Prostate gland (tissue), 2 donors: ENCODE measurements at regions not wholly inside any gene's neighbourhood (a gene's known extent, or its start where the extent isn't known, plus 50 kb on each side); places are given as distances from the start of the nearest gene placed in this dataset.

Experiments
- DNase-seq: peaks from one replicate; pipeline ENCODE4 v3.0.0-alpha.2; 2019; ENCODE audit warnings: low spot score
- H3K27ac ChIP-seq, 2 donors: fragments of 200-600 bp; sonication (generic); 2 replicates each; pipeline ENCODE4 v1.5.1; 2017 to 2019
- H3K27me3 ChIP-seq: fragments of 200-600 bp; sonication (generic); replicated peaks from 2 replicates; pipeline ENCODE4 v1.5.1; 2019; ENCODE audit not compliant: insufficient read depth
- H3K36me3 ChIP-seq, 2 donors: fragments of 200-600 bp; sonication (generic); 1 replicate in 1 of 2; 2 replicates in 1 of 2; pipeline versions ENCODE4 v1.5.1 to v1.8.1; 2017 to 2019
- H3K4me1 ChIP-seq: fragments of 200-600 bp; sonication (generic); replicated peaks from 2 replicates; pipeline ENCODE4 v1.5.1; 2019
- H3K4me3 ChIP-seq, 2 donors: fragments of 200-600 bp; sonication (generic); 2 replicates each; pipeline ENCODE4 v1.5.1; 2017 to 2019
- H3K9me3 ChIP-seq: fragments of 200-600 bp; sonication (generic); 2 replicates; pipeline ENCODE4 v1.5.1; 2017
- POLR2A ChIP-seq: fragments of 450-650 bp; IDR thresholded peaks from one replicate; pipeline ENCODE4 v1.6.1; 2016; ENCODE audit warnings: antibody characterized with exemption, mild to moderate bottlenecking
- POLR2AphosphoS5 ChIP-seq: sonication (generic); formaldehyde crosslinking; IDR thresholded peaks from one replicate; pipeline ENCODE4 v1.6.1; 2017; ENCODE audit warnings: antibody characterized with exemption
- WGBS: methylation state at CpG from one replicate; pipeline ENCODE4 v1.1.5; 2018; 5-methylcytosine and 5-hydroxymethylcytosine counted together
- intact Hi-C: fragments of 100-400 bp; cut with DNase I; formaldehyde crosslinking; loops from one replicate; pipeline ENCODE4 v1.14.2; 2022
- TF ChIP-seq, protein P1 (sequence below), 4 experiments: fragments of 200-600 bp in 2 of 4; fragments of 450-650 bp in 2 of 4; sonication (generic) in 2 of 4; IDR thresholded peaks; 1 replicate in 3 of 4; 2 replicates in 1 of 4; pipeline ENCODE4 v1.5.1; 2016 to 2019; ENCODE audit warnings: antibody characterized with exemption in 4 of 4, mild to moderate bottlenecking in 2 of 4, moderate library complexity in 2 of 4

DNA sequence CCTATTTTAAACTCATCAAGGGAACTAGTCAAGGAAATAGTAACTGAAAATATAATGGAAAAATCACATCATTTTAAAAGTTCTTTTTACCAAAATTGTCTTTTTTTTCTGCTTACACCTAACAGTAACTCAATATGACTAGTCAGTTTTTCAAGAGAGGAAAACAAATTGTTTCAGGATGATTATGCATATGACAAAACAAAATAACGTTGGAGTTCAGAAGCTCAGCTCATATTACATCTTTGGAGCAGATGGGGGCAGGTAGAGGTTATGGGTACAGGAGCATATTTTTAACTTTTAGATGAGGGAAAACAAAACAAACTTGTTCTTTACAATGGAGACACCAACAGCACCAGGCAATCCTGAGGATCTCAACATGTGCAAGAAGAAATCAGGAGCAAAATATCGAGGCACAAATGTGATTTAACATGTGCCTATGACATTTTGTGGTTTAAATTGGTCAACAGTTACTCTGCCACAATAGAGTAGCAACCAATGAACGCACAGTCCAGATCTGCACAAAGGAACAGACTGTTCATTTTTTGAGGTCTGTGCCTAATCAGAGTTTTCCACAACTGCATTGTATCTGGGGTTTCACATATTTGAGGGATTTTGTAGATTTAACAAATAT lies 659.0 kb downstream of the ANXA1 start:
- H3K4me3 ChIP-seq: no peak overlapping the region
- no peaks in the 10 kb centered on the region for H3K36me3 ChIP-seq
- no peak for DNase-seq
- 60% methylated on average over 3 of the region's 3 CpGs for WGBS
- H3K27me3 ChIP-seq: no peaks in the 10 kb centered on the region
- no peaks in the 10 kb centered on the region for H3K4me1 ChIP-seq
- H3K9me3 ChIP-seq: no peaks in the 10 kb centered on the region
- TF ChIP-seq POLR2A: no peak
- TF ChIP-seq POLR2AphosphoS5: no peak
- TF ChIP-seq, protein P1, sequence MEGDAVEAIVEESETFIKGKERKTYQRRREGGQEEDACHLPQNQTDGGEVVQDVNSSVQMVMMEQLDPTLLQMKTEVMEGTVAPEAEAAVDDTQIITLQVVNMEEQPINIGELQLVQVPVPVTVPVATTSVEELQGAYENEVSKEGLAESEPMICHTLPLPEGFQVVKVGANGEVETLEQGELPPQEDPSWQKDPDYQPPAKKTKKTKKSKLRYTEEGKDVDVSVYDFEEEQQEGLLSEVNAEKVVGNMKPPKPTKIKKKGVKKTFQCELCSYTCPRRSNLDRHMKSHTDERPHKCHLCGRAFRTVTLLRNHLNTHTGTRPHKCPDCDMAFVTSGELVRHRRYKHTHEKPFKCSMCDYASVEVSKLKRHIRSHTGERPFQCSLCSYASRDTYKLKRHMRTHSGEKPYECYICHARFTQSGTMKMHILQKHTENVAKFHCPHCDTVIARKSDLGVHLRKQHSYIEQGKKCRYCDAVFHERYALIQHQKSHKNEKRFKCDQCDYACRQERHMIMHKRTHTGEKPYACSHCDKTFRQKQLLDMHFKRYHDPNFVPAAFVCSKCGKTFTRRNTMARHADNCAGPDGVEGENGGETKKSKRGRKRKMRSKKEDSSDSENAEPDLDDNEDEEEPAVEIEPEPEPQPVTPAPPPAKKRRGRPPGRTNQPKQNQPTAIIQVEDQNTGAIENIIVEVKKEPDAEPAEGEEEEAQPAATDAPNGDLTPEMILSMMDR (IDR thresholded peaks at IDR 0.05): no peak
- no peak overlapping the region for H3K27ac ChIP-seq
- intact Hi-C loops: no loop called here

DNA sequence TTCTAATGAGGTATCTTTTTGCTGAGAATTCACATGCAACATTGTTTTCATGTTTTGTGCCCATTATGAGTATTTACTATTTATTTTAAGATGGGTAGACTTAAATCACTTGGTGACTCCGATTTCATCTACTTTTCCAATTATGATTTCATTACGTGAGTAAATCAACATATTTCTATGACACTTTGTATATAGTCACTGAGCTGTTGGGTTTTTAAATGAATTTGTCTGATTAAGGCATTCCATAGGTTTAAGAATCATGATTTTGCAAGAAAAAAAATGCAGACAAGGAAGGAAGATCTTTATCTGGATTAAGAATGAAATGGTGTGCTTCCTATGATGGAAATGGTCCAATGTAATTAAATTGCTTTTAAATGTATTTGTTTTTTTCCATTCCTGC lies 661.9 kb downstream of the ANXA1 start:
- Histone ChIP-seq H3K4me3 (no peak overlapping the region), H3K27ac (no peak overlapping the region), H3K9me3 (no peaks in the 10 kb centered on the region), H3K4me1 (no peaks in the 10 kb centered on the region), H3K36me3 (no peaks in the 10 kb centered on the region), H3K27me3 (no peaks in the 10 kb centered on the region)
- intact Hi-C loops: no loop called here
- no peak for DNase-seq
- no peak for TF ChIP-seq POLR2AphosphoS5
- no peak for TF ChIP-seq POLR2A
- WGBS: 62% methylated on average over 2 of the region's 2 CpGs

DNA sequence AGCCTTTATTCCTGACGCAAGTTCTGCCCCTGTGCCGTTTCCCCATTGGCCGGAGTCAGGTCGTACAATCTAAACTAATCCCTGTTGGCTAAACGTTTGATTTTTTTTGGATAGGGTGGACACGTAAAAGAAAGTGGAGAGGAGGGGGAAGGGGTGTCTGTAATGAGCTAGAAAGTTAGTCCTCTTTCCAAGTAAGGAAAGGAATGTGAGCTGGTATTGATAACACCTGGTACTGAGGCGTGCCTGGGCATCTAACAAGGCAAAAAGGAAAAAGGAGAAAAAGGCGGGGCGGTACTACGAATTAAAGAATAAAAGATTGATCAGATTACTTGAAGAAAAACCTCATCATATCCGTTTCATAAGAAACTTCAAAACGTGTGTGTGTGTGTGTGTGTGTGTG lies 665.2 kb downstream of the ANXA1 start:
- H3K4me3 ChIP-seq: no peak overlapping the region
- H3K27me3 ChIP-seq: no peaks in the 10 kb centered on the region
- TF ChIP-seq POLR2AphosphoS5 (no peak), POLR2A (no peak)
- TF ChIP-seq, protein P1 (IDR thresholded peaks at IDR 0.05): no peak
- no peaks in the 10 kb centered on the region for H3K9me3 ChIP-seq
- no peak overlapping the region for H3K27ac ChIP-seq
- H3K36me3 ChIP-seq: no peaks in the 10 kb centered on the region
- intact Hi-C loops: no loop called here
- H3K4me1 ChIP-seq: no peaks in the 10 kb centered on the region
- 32% methylated on average over 12 of the region's 12 CpGs for WGBS
- no peak for DNase-seq

DNA sequence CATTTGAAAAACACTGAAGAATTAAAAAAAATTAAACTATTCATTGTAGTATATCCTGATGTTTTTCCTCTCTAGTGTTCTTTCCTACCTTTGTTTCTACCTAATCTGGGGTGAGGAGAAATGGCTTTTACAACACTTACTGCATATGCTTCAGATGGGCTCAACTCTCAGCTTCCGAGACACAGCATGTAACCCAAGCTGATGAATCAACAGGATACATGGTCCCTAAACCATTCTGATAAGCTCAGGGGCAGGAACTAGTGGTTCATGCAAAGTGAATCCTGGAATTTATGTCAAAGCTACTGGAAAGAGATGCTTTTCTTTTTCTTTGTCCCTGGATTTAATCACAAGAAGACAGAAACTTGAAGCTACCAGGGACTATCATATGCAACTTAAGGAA lies 672.5 kb upstream of the RORB start:
- H3K27me3 ChIP-seq: no peaks in the 10 kb centered on the region
- H3K4me1 ChIP-seq: no peaks in the 10 kb centered on the region
- H3K36me3 ChIP-seq: no peaks in the 10 kb centered on the region
- 81% methylated on average over 1 of the region's 1 CpG for WGBS
- TF ChIP-seq, protein P1 (IDR thresholded peaks at IDR 0.05): no peak
- TF ChIP-seq POLR2A (no peak), POLR2AphosphoS5 (no peak)
- H3K27ac ChIP-seq: no peak overlapping the region
- H3K4me3 ChIP-seq: no peak overlapping the region
- no peak for DNase-seq
- intact Hi-C loops: no loop called here
- H3K9me3 ChIP-seq: no peaks in the 10 kb centered on the region

DNA sequence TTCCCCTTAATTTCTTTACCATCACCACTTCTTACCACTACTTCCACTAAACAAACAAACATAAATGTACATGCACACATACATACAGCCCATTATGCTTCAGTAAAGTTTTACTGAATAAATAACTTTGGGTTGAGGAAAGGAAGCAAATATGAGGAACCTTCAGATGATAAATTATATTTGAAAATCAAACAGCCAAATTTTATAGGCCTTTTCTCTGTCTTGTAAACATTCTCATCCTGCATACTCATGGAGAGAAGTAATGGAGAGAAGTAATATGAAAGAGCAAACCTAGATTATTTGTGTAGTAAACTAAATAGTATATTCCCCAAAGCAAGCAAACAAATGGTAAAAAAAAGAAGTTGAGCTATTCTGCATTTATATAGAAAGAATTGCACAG lies 658.3 kb upstream of the RORB start:
- no peak overlapping the region for H3K27ac ChIP-seq
- no peak for DNase-seq
- no peak overlapping the region for H3K4me3 ChIP-seq
- no peaks in the 10 kb centered on the region for H3K4me1 ChIP-seq
- no peaks in the 10 kb centered on the region for H3K27me3 ChIP-seq
- TF ChIP-seq POLR2A (no peak), POLR2AphosphoS5 (no peak)
- TF ChIP-seq, protein P1 (IDR thresholded peaks at IDR 0.05): no peak
- intact Hi-C loops: no loop called here
- H3K36me3 ChIP-seq: no peaks in the 10 kb centered on the region
- H3K9me3 ChIP-seq: no peaks in the 10 kb centered on the region
